Stomach smooth muscle (tissue), 2 donors: ENCODE measurements at regions not wholly inside any gene's neighbourhood (a gene's known extent, or its start where the extent isn't known, plus 50 kb on each side); places are given as distances from the start of the nearest gene placed in this dataset.

Experiments
- H3K27ac ChIP-seq: one replicate; pipeline ENCODE4 v1.7.0; 2013; ENCODE audit warnings: mild to moderate bottlenecking, low read length, inconsistent platforms
- H3K27me3 ChIP-seq, 2 donors: one replicate each; pipeline ENCODE4 v1.7.0; 2013; ENCODE audit warnings: low read length in 2 of 2; ENCODE audit not compliant: insufficient read depth in 2 of 2, control insufficient read depth in 1 of 2
- H3K36me3 ChIP-seq, 2 donors: one replicate each; pipeline ENCODE4 v1.7.0; 2013; ENCODE audit warnings: low read length in 2 of 2; ENCODE audit not compliant: control insufficient read depth in 2 of 2, insufficient read depth in 2 of 2
- H3K4me1 ChIP-seq: one replicate; pipeline ENCODE4 v1.7.0; 2013; ENCODE audit warnings: low read length; ENCODE audit not compliant: control insufficient read depth, insufficient read depth
- H3K4me3 ChIP-seq, 2 donors: one replicate each; pipeline ENCODE4 v1.7.0; 2013; ENCODE audit warnings: low read length in 2 of 2
- H3K9ac ChIP-seq, 2 donors: one replicate each; pipeline ENCODE4 v1.7.0; 2013; ENCODE audit warnings: low read length in 2 of 2, mild to moderate bottlenecking in 1 of 2
- H3K9me3 ChIP-seq, 2 donors: one replicate each; pipeline ENCODE4 v1.7.0; 2013; ENCODE audit warnings: low read length in 2 of 2; ENCODE audit not compliant: control insufficient read depth in 2 of 2
- donor health status: healthy.
- donor health status: Pancreatic carcinoma.

- no peak overlapping the region for H3K9ac ChIP-seq
These were observed 183.8 kb downstream of the DHX15 start for GRCh38 chr4:24400537-24400936.

GRCh38 chr4:24396988-24397387 is 187.4 kb downstream of the DHX15 start:
- H3K4me1 ChIP-seq = no peaks in the 10 kb centered on the region
- no peak overlapping the region for H3K4me3 ChIP-seq
- H3K36me3 ChIP-seq = no peaks in the 10 kb centered on the region
- H3K27me3 ChIP-seq = no peaks in the 10 kb centered on the region
- no peaks in the 10 kb centered on the region for H3K9me3 ChIP-seq
- no peak overlapping the region for H3K9ac ChIP-seq
- no peak overlapping the region for H3K27ac ChIP-seq

More at GRCh38 chr4:24400537-24400936, 183.8 kb downstream of the DHX15 start:
- Histone ChIP-seq H3K27ac (no peak overlapping the region), H3K4me1 (no peaks in the 10 kb centered on the region), H3K36me3 (no peaks in the 10 kb centered on the region), H3K4me3 (no peak overlapping the region), H3K27me3 (no peaks in the 10 kb centered on the region), H3K9me3 (no peaks in the 10 kb centered on the region)

- Histone ChIP-seq H3K4me3 (no peak overlapping the region), H3K9ac (no peak overlapping the region), H3K4me1 (no peaks in the 10 kb centered on the region), H3K9me3 (no peaks in the 10 kb centered on the region), H3K27me3 (no peaks in the 10 kb centered on the region), H3K36me3 (no peaks in the 10 kb centered on the region), H3K27ac (no peak overlapping the region)
These were observed 188.4 kb downstream of the DHX15 start for GRCh38 chr4:24395937-24396336.

- Histone ChIP-seq H3K9ac (no peak overlapping the region), H3K27ac (no peak overlapping the region), H3K4me1 (no peaks in the 10 kb centered on the region), H3K27me3 (no peaks in the 10 kb centered on the region), H3K9me3 (no peaks in the 10 kb centered on the region), H3K36me3 (no peaks in the 10 kb centered on the region), H3K4me3 (no peak overlapping the region)
These were observed 190.3 kb downstream of the DHX15 start for GRCh38 chr4:24394041-24394440.

GRCh38 chr4:24392613-24393012 is 191.7 kb downstream of the DHX15 start:
- no peak overlapping the region for H3K4me3 ChIP-seq
- no peaks in the 10 kb centered on the region for H3K4me1 ChIP-seq
- no peaks in the 10 kb centered on the region for H3K27me3 ChIP-seq
- H3K9me3 ChIP-seq = no peaks in the 10 kb centered on the region
- no peaks in the 10 kb centered on the region for H3K36me3 ChIP-seq
- no peak overlapping the region for H3K27ac ChIP-seq
- H3K9ac ChIP-seq = no peak overlapping the region

- no peak overlapping the region for H3K9ac ChIP-seq
- no peaks in the 10 kb centered on the region for H3K27me3 ChIP-seq
- no peaks in the 10 kb centered on the region for H3K9me3 ChIP-seq
- H3K27ac ChIP-seq = no peak overlapping the region
- no peak overlapping the region for H3K4me3 ChIP-seq
- H3K4me1 ChIP-seq = no peaks in the 10 kb centered on the region
- no peaks in the 10 kb centered on the region for H3K36me3 ChIP-seq
These were observed 202.0 kb downstream of the DHX15 start for GRCh38 chr4:24382381-24382780.

- Histone ChIP-seq H3K4me1 (no peaks in the 10 kb centered on the region), H3K9me3 (no peaks in the 10 kb centered on the region), H3K4me3 (no peak overlapping the region), H3K36me3 (no peaks in the 10 kb centered on the region), H3K27me3 (no peaks in the 10 kb centered on the region), H3K9ac (no peak overlapping the region), H3K27ac (no peak overlapping the region)
These were observed 203.2 kb downstream of the DHX15 start for GRCh38 chr4:24380957-24381665.

- Histone ChIP-seq H3K4me1 (no peaks in the 10 kb centered on the region), H3K9me3 (no peaks in the 10 kb centered on the region), H3K27ac (no peak overlapping the region), H3K9ac (no peak overlapping the region), H3K36me3 (no peaks in the 10 kb centered on the region), H3K27me3 (no peaks in the 10 kb centered on the region), H3K4me3 (no peak overlapping the region)
These were observed 210.7 kb downstream of the DHX15 start for GRCh38 chr4:24373704-24374103.

GRCh38 chr4:24372881-24373280 is 211.5 kb downstream of the DHX15 start:
- no peaks in the 10 kb centered on the region for H3K9me3 ChIP-seq
- no peak overlapping the region for H3K9ac ChIP-seq
- no peaks in the 10 kb centered on the region for H3K4me1 ChIP-seq
- H3K27me3 ChIP-seq = no peaks in the 10 kb centered on the region
- no peak overlapping the region for H3K27ac ChIP-seq
- H3K4me3 ChIP-seq = no peak overlapping the region
- H3K36me3 ChIP-seq = no peaks in the 10 kb centered on the region

GRCh38 chr4:24372341-24372740 is 212.0 kb downstream of the DHX15 start:
- no peaks in the 10 kb centered on the region for H3K9me3 ChIP-seq
- H3K27me3 ChIP-seq = no peaks in the 10 kb centered on the region
- no peaks in the 10 kb centered on the region for H3K4me1 ChIP-seq
- no peak overlapping the region for H3K4me3 ChIP-seq
- H3K9ac ChIP-seq = no peak overlapping the region
- H3K36me3 ChIP-seq = no peaks in the 10 kb centered on the region
- no peak overlapping the region for H3K27ac ChIP-seq

- H3K27ac ChIP-seq = no peak overlapping the region
- no peaks in the 10 kb centered on the region for H3K4me1 ChIP-seq
- H3K4me3 ChIP-seq = no peak overlapping the region
- no peaks in the 10 kb centered on the region for H3K36me3 ChIP-seq
- H3K9ac ChIP-seq = no peak overlapping the region
- H3K27me3 ChIP-seq = no peaks in the 10 kb centered on the region
- no peaks in the 10 kb centered on the region for H3K9me3 ChIP-seq
These were observed 213.9 kb downstream of the DHX15 start for GRCh38 chr4:24370421-24370820.
